ENCODE measurements at regions not wholly inside any gene's neighbourhood (a gene's known extent, or its start where the extent isn't known, plus 50 kb on each side); places are given as distances from the start of the nearest gene placed in this dataset.

DNA sequence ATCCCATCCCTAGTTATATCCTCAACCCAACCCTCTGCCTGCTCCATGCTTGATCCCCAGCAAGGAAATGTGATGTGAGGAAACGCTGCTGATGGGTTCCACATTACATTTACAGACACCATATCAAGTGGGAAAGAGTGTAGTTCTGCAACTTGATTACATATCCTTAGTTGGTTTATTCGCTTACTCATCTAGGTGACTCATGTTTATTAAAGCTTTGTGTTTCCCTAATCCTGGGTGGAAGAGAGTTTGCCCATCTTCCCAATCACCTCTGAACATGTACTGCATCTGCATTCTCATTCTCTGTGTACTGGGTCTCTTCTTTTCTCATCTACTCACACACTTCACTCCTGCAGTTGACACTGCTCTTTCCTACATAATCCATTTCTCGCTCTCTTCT is 91.7 kb upstream of the PDZRN3 start:
- TF ChIP-seq, protein P1, sequence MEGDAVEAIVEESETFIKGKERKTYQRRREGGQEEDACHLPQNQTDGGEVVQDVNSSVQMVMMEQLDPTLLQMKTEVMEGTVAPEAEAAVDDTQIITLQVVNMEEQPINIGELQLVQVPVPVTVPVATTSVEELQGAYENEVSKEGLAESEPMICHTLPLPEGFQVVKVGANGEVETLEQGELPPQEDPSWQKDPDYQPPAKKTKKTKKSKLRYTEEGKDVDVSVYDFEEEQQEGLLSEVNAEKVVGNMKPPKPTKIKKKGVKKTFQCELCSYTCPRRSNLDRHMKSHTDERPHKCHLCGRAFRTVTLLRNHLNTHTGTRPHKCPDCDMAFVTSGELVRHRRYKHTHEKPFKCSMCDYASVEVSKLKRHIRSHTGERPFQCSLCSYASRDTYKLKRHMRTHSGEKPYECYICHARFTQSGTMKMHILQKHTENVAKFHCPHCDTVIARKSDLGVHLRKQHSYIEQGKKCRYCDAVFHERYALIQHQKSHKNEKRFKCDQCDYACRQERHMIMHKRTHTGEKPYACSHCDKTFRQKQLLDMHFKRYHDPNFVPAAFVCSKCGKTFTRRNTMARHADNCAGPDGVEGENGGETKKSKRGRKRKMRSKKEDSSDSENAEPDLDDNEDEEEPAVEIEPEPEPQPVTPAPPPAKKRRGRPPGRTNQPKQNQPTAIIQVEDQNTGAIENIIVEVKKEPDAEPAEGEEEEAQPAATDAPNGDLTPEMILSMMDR (IDR thresholded peaks at IDR 0.05; ENCODE audit: unreplicated experiment): no peak
- Mint-ChIP-seq H3K27ac (ENCODE audit: unreplicated experiment) (no peak overlapping the region), H3K4me3 (ENCODE audit: low read depth, unreplicated experiment) (no peak overlapping the region), H3K9me3 (ENCODE audit: low read depth, unreplicated experiment) (peaks cover 10% of the 10 kb centered on the region), H3K36me3 (ENCODE audit: insufficient read depth, unreplicated experiment) (no peaks in the 10 kb centered on the region), H3K4me1 (ENCODE audit: low read depth, unreplicated experiment) (no peaks in the 10 kb centered on the region), H3K27me3 (ENCODE audit: unreplicated experiment) (no peaks in the 10 kb centered on the region)
- intact Hi-C loops (cut with micrococcal nuclease; ENCODE audit: unreplicated experiment): no loop called here
- no TSS peak for BruUV-seq (replicated peaks)
- CTCF ChIA-PET: no interaction called here
- no peak for DNase-seq

DNA sequence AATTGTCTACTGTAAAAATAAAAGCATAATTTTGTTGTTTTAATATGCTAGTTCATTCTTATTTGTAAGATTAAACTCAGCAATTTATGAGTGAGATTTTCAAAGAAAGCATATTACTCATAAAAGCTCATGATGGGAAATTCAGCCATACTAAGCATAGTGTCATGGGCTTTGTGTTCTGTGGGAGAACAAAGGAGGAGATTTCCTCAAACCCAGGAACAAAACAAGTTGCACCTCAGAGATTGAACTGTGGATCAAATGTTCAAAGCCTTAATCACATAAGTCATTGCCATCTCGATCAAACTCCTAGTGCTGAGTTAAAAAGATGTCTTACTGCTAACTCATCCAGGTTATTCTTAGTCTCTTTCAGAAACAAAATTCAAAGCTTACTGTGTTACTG is 85.6 kb upstream of the PDZRN3 start:
- TF ChIP-seq, protein P1 (IDR thresholded peaks at IDR 0.05; ENCODE audit: unreplicated experiment): no peak
- DNase-seq: no peak
- peaks cover 17% of the 10 kb centered on the region for H3K9me3 Mint-ChIP-seq (ENCODE audit: low read depth, unreplicated experiment)
- CTCF ChIA-PET: no interaction called here
- no peaks in the 10 kb centered on the region for H3K36me3 Mint-ChIP-seq (ENCODE audit: insufficient read depth, unreplicated experiment)
- H3K27me3 Mint-ChIP-seq (ENCODE audit: unreplicated experiment): no peaks in the 10 kb centered on the region
- BruUV-seq (replicated peaks): no TSS peak
- no peaks in the 10 kb centered on the region for H3K4me1 Mint-ChIP-seq (ENCODE audit: low read depth, unreplicated experiment)
- no peak overlapping the region for H3K4me3 Mint-ChIP-seq (ENCODE audit: low read depth, unreplicated experiment)
- intact Hi-C loops (cut with micrococcal nuclease; ENCODE audit: unreplicated experiment): no loop called here
- H3K27ac Mint-ChIP-seq (ENCODE audit: unreplicated experiment): no peak overlapping the region

DNA sequence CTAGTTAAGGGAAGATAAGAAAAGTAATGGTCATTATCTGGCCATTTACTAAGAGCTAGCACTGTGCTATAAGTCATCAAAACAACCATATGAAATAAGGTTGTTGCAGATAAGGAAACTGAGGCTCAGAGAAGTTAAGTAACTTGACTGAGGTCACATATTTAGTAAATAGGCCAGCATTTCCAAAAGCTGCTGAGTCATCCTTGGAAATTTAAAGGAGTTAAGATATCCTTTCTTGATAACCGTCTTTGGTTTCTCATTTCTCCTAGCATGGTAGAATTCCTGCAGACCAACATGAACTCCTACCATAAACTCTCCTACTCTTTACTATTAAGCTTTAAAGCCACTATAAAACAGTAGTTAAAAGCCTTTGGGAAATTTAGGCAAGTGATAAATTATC is 85.0 kb upstream of the PDZRN3 start:
- intact Hi-C loops (cut with micrococcal nuclease; ENCODE audit: unreplicated experiment): no loop called here
- no peak overlapping the region for H3K27ac Mint-ChIP-seq (ENCODE audit: unreplicated experiment)
- CTCF ChIA-PET: no interaction called here

DNA sequence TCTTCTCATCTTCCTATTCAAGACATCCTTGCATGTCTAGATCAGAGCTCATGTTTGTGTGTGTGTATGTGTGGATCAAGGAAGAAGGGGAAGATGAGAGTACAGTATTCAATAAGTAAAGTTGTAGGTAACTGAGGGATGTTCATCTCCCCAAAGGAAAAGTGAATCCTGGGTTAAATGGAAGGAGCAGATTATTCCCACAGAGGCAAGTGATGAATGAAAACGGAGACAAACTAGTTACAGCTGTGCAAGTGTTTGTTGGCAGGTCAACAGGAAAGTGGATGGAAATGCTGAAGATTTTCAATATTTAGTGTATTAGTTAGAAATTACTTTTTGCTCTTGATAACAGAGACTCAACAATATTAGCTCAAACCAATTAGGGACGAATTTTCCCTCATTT is 84.2 kb upstream of the PDZRN3 start:
- H3K4me3 Mint-ChIP-seq (ENCODE audit: low read depth, unreplicated experiment): no peak overlapping the region
- CTCF ChIA-PET: interaction anchor here (0.6 kb wide), 1 partner anchor 154 kb away, joined by 3 read pairs; no protein-coding TSS in a partner anchor
- no peaks in the 10 kb centered on the region for H3K4me1 Mint-ChIP-seq (ENCODE audit: low read depth, unreplicated experiment)
- no peaks in the 10 kb centered on the region for H3K36me3 Mint-ChIP-seq (ENCODE audit: insufficient read depth, unreplicated experiment)
- TF ChIP-seq, protein P1 (IDR thresholded peaks at IDR 0.05; ENCODE audit: unreplicated experiment): no peak
- intact Hi-C loops (cut with micrococcal nuclease; ENCODE audit: unreplicated experiment): no loop called here
- DNase-seq: no peak
- H3K9me3 Mint-ChIP-seq (ENCODE audit: low read depth, unreplicated experiment): peaks cover 16% of the 10 kb centered on the region
- no peaks in the 10 kb centered on the region for H3K27me3 Mint-ChIP-seq (ENCODE audit: unreplicated experiment)
- no TSS peak for BruUV-seq (replicated peaks)
- no peak overlapping the region for H3K27ac Mint-ChIP-seq (ENCODE audit: unreplicated experiment)

More for the DNA sequence above, 85.0 kb upstream of the PDZRN3 start:
- Mint-ChIP-seq H3K4me1 (ENCODE audit: low read depth, unreplicated experiment) (no peaks in the 10 kb centered on the region), H3K9me3 (ENCODE audit: low read depth, unreplicated experiment) (peaks cover 17% of the 10 kb centered on the region), H3K4me3 (ENCODE audit: low read depth, unreplicated experiment) (no peak overlapping the region), H3K27me3 (ENCODE audit: unreplicated experiment) (no peaks in the 10 kb centered on the region), H3K36me3 (ENCODE audit: insufficient read depth, unreplicated experiment) (no peaks in the 10 kb centered on the region)
- DNase-seq: no peak
- BruUV-seq (replicated peaks): no TSS peak
- TF ChIP-seq, protein P1 (IDR thresholded peaks at IDR 0.05; ENCODE audit: unreplicated experiment): no peak

Data from Calu3 (cell line).